CD14-positive monocyte (primary cell): ENCODE measurements at regions not wholly inside any gene's neighbourhood (a gene's known extent, or its start where the extent isn't known, plus 50 kb on each side); places are given as distances from the start of the nearest gene placed in this dataset.

Experiments
- DNase-seq, 3 donors: peaks; one replicate each; pipeline ENCODE4 v3.0.0-alpha.2; 2011 to 2022
- H2AFZ ChIP-seq: 2 replicates; pipeline ENCODE4 v1.6.0; 2012; ENCODE audit warnings: mild to moderate bottlenecking, low read depth, low read length, inconsistent platforms; ENCODE audit not compliant: insufficient read depth, poor library complexity, severe bottlenecking
- H3K27ac ChIP-seq, 2 donors: 1 replicate in 1 of 2; 2 replicates in 1 of 2; pipeline ENCODE4 v1.5.1; 2012 to 2013; ENCODE audit warnings: low read length in 2 of 2, control low read depth in 1 of 2, inconsistent platforms in 1 of 2, low read depth in 1 of 2, mild to moderate bottlenecking in 1 of 2
- H3K27me3 ChIP-seq, 2 donors: one replicate each; pipeline versions ENCODE4 v1.6.0 to v1.6.1; 2011 to 2013; ENCODE audit warnings: low read length in 2 of 2; ENCODE audit not compliant: control insufficient read depth in 2 of 2, insufficient read depth in 2 of 2
- H3K36me3 ChIP-seq, 2 donors: replicated peaks in 1 of 2; 1 replicate in 1 of 2; 2 replicates in 1 of 2; pipeline versions ENCODE4 v1.5.1 to v1.6.1; 2012 to 2013; ENCODE audit warnings: low read length in 2 of 2, control low read depth in 1 of 2, inconsistent platforms in 1 of 2, mild to moderate bottlenecking in 1 of 2; ENCODE audit not compliant: insufficient read depth in 2 of 2, control insufficient read depth in 1 of 2
- H3K4me1 ChIP-seq, 2 donors: 1 replicate in 1 of 2; 2 replicates in 1 of 2; pipeline versions ENCODE4 v1.5.1 to v1.6.1; 2012 to 2013; ENCODE audit warnings: low read length in 2 of 2, control low read depth in 1 of 2, inconsistent platforms in 1 of 2, mild to moderate bottlenecking in 1 of 2, moderate library complexity in 1 of 2; ENCODE audit not compliant: insufficient read depth in 2 of 2, control insufficient read depth in 1 of 2
- H3K4me2 ChIP-seq: replicated peaks from 2 replicates; pipeline ENCODE3; 2012; ENCODE audit warnings: low read length, moderate library complexity, mild to moderate bottlenecking; ENCODE audit not compliant: poor library complexity, severe bottlenecking; ENCODE audit errors: extremely low read depth
- H3K4me3 ChIP-seq, 3 experiments: fragments of 200-600 bp in 1 of 3; sonication (generic) in 1 of 3; replicated peaks in 1 of 3; 1 replicate in 2 of 3; 2 replicates in 1 of 3; pipeline ENCODE4 v1.5.1; 2011 to 2013; ENCODE audit warnings: low read length in 3 of 3, mild to moderate bottlenecking in 3 of 3, control low read depth in 2 of 3, low read depth in 2 of 3, inconsistent platforms in 1 of 3, moderate library complexity in 1 of 3
- H3K79me2 ChIP-seq: 2 replicates; pipeline ENCODE4 v1.6.0; 2012; ENCODE audit warnings: mild to moderate bottlenecking, control low read depth, inconsistent platforms, low read length, moderate library complexity; ENCODE audit not compliant: insufficient read depth
- H3K9ac ChIP-seq: 2 replicates; pipeline ENCODE4 v1.6.0; 2017; ENCODE audit warnings: low read length, mild to moderate bottlenecking; ENCODE audit not compliant: insufficient read depth, poor library complexity, severe bottlenecking
- H3K9me3 ChIP-seq, 2 donors: replicated peaks in 1 of 2; 1 replicate in 1 of 2; 2 replicates in 1 of 2; pipeline versions ENCODE4 v1.5.1 to v1.6.1; 2012 to 2013; ENCODE audit warnings: low read length in 2 of 2, control low read depth in 1 of 2; ENCODE audit not compliant: control insufficient read depth in 1 of 2, insufficient read depth in 1 of 2
- H4K20me1 ChIP-seq: 2 replicates; pipeline ENCODE4 v1.6.0; 2012; ENCODE audit warnings: mild to moderate bottlenecking, low read length, control low read depth, moderate library complexity; ENCODE audit not compliant: insufficient read depth
- H3K27ac Mint-ChIP-seq, 7 donors: one replicate each; pipeline ENCODE4 v1.8.0; 2020; ENCODE audit warnings: mild to moderate bottlenecking in 7 of 7, mixed read lengths in 7 of 7, moderate library complexity in 6 of 7, inconsistent platforms in 2 of 7
- H3K27me3 Mint-ChIP-seq, 3 donors: one replicate each; pipeline ENCODE4 v1.8.0; 2021 to 2022; ENCODE audit warnings: low read depth in 3 of 3, mild to moderate bottlenecking in 3 of 3, mixed read lengths in 3 of 3, moderate library complexity in 3 of 3, inconsistent platforms in 1 of 3
- H3K36me3 Mint-ChIP-seq, 2 donors: one replicate each; pipeline ENCODE4 v1.8.0; 2020; ENCODE audit warnings: mixed read lengths in 2 of 2, inconsistent platforms in 1 of 2, mild to moderate bottlenecking in 1 of 2
- H3K4me1 Mint-ChIP-seq: one replicate; pipeline ENCODE4 v1.8.0; 2020; ENCODE audit warnings: mild to moderate bottlenecking, mixed read lengths
- H3K4me3 Mint-ChIP-seq, 2 donors: one replicate each; pipeline ENCODE4 v1.8.0; 2020; ENCODE audit warnings: mild to moderate bottlenecking in 2 of 2, mixed read lengths in 2 of 2, moderate library complexity in 1 of 2
- H3K9me3 Mint-ChIP-seq, 7 donors: one replicate each; pipeline ENCODE4 v1.8.0; 2020 to 2022; ENCODE audit warnings: mixed read lengths in 7 of 7, mild to moderate bottlenecking in 6 of 7, moderate library complexity in 6 of 7, inconsistent platforms in 2 of 7
- CTCF ChIP-seq: fragments of 200-600 bp; IDR thresholded peaks from one replicate; pipeline ENCODE4 v1.8.0; 2022; ENCODE audit warnings: antibody characterized with exemption, mild to moderate bottlenecking
- WGBS: methylation state at CpG from one replicate; pipeline ENCODE4 v1.1.5; 2013; ENCODE audit warnings: missing lambda C conversion rate; ENCODE audit not compliant: insufficient coverage; 5-methylcytosine and 5-hydroxymethylcytosine counted together
- intact Hi-C, 2 donors: fragments of 100-400 bp; cut with micrococcal nuclease; formaldehyde crosslinking; loops; one replicate each; pipeline versions ENCODE4 v1.15.0 to v1.15.1; 2023

- Mint-ChIP-seq H3K36me3 (no peaks in the 10 kb centered on the region), H3K4me3 (no peak overlapping the region), H3K4me1 (no peaks in the 10 kb centered on the region), H3K27me3 (peaks cover 10 to 21% (median 11%) of the 10 kb centered on the region in 3 donors), H3K27ac (no peak overlapping the region), H3K9me3 (peaks cover 0 to 21% (median 13%) of the 10 kb centered on the region in 7 donors)
- Histone ChIP-seq H4K20me1 (no peaks in the 10 kb centered on the region), H3K27ac (no peak overlapping the region), H3K4me3 (no peak overlapping the region), H3K9ac (no peak overlapping the region), H3K9me3 (no peaks in the 10 kb centered on the region), H3K36me3 (no peaks in the 10 kb centered on the region), H3K79me2 (no peaks in the 10 kb centered on the region), H3K4me2 (no peak overlapping the region), H3K27me3 (peaks cover 2 to 7% of the 10 kb centered on the region in 2 donors), H2AFZ (no peak overlapping the region), H3K4me1 (no peaks in the 10 kb centered on the region)
- no peak for TF ChIP-seq CTCF
- intact Hi-C loops, result no loop called here
- no CpG with 5 or more reads among the region's 1 CpG for WGBS
- no peak for DNase-seq
Measured at GRCh38 chr16:54355251-54355650, 68.7 kb upstream of the IRX3 start.

DNA sequence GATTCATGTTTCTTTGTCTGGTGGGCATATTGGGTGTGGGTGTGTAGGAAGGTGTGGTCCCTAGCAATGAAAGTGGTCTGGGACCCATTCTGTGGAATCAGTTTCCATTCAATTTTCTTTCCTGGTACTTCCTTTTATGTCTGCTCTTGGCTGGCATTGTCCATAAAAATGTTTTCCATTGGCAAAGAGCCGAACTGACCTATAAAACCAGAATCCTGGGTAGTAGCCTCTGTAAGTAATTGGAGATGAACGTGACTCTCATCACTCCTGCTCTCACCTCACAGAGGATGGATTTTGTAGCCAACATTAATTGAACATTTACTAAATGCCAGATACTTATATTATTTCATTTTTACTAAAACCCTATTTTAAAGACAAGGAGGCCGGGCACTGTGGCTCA is 66.5 kb upstream of the IRX3 start:
- Histone ChIP-seq H3K27me3 (peaks cover 0 to 2% of the 10 kb centered on the region in 2 donors), H3K9ac (no peak overlapping the region), H3K4me3 (no peak overlapping the region), H3K9me3 (no peaks in the 10 kb centered on the region), H4K20me1 (no peaks in the 10 kb centered on the region), H3K79me2 (no peaks in the 10 kb centered on the region), H3K36me3 (no peaks in the 10 kb centered on the region), H3K27ac (no peak overlapping the region), H3K4me1 (no peaks in the 10 kb centered on the region), H2AFZ (no peak overlapping the region), H3K4me2 (no peak overlapping the region)
- DNase-seq, result no peak
- TF ChIP-seq CTCF, result no peak
- Mint-ChIP-seq H3K4me1 (no peaks in the 10 kb centered on the region), H3K9me3 (peaks cover 0 to 25% (median 16%) of the 10 kb centered on the region in 7 donors), H3K27me3 (peaks cover 6 to 11% (median 6%) of the 10 kb centered on the region in 3 donors), H3K36me3 (no peaks in the 10 kb centered on the region), H3K27ac (no peak overlapping the region), H3K4me3 (no peak overlapping the region)
- intact Hi-C loops, result no loop called here
- WGBS, result 100% methylated on average over 1 of the region's 3 CpGs
